SK-MEL-5 (cell line): ENCODE measurements at regions not wholly inside any gene's neighbourhood (a gene's known extent, or its start where the extent isn't known, plus 50 kb on each side); places are given as distances from the start of the nearest gene placed in this dataset.

Source experiments
- DNase-seq: peaks from one replicate; pipeline ENCODE4 v3.0.0-alpha.2; 2016; ENCODE audit warnings: low read depth, low spot score
- in situ Hi-C: cut with HindIII; loops from 2 replicates; pipeline ENCODE4 v1.10.0; 2016; ENCODE audit warnings: low sequenced_read_pairs, high pct_unique_total_duplicates, low pct_unique_long_range_greater_than_20kb

GRCh38 chr16:86045591-86045971 is 146.6 kb downstream of the IRF8 start:
- in situ Hi-C loops, result no loop called here
- DNase-seq, result no peak

DNA sequence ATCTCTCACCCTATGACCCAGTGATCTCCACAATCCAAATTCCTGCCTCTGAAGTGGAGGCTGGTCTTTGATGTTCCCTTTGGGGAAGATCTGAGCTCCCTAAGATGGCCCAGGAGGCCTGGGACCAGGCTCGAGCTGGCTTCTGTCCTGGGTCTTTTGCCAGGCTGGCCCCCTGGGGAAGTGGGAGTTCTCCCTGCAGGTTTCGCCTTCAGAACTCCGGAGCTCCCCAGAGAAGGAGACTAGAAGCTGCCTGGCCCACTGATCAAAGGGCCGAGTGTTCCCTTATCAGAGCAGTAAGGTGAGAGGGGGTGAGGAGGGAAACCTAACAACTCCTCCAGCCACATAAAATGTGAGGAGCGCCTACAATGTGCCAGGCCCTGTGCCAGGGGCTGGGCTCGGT is 147.1 kb downstream of the IRF8 start:
- in situ Hi-C loops, result no loop called here
- DNase-seq, result no peak

DNA sequence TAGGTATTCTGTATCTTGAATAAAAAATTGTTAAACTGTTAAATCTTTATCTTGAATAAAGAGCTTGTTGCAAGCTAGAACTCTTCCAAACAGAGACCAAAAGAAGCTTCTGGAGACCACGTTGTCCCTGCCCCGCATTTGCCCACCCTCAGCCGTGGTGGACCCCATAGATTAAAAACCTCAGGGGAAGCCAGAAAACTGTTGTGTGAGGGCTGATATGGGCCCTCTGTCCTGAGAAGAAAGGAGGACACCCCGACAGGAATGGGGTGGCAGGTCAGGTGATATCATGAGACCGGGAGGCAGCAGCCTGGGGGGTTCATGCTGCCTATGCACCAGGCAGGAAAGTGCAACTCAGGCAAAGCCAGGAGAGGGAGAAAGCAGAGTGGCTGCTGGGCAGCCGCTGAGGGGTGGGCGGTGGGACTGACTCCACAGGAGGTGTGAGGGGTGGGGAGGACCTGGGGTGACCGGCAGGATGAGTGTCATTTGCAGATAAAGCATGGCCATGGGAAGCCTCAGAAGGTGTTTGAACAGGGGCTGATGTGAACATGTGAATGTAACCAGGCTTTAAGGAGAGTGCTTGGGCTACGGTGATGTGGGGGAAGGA is 147.8 kb downstream of the IRF8 start:
- no peak for DNase-seq
- in situ Hi-C loops, result no loop called here

DNA sequence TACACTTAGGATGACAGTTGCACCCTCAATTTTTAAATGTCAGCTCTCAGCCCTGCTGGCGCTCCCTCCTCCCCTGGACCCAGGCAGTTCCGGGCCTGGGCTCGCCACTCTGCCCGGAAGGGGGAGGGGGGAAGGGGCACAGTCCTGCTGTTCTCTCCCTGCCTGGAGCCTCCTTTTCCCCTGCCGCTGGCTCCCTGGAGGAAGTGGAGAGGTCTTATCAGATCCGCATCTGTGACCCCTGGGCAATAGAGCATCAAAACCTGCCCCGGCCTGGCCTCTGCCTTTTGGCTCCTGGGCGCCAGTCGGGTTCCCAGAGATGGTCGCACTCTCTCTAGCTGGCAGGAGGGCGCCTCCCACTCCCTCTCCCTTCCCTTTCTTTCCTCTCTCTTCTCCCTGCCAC is 149.3 kb downstream of the IRF8 start:
- no peak for DNase-seq
- in situ Hi-C loops, result no loop called here

DNA sequence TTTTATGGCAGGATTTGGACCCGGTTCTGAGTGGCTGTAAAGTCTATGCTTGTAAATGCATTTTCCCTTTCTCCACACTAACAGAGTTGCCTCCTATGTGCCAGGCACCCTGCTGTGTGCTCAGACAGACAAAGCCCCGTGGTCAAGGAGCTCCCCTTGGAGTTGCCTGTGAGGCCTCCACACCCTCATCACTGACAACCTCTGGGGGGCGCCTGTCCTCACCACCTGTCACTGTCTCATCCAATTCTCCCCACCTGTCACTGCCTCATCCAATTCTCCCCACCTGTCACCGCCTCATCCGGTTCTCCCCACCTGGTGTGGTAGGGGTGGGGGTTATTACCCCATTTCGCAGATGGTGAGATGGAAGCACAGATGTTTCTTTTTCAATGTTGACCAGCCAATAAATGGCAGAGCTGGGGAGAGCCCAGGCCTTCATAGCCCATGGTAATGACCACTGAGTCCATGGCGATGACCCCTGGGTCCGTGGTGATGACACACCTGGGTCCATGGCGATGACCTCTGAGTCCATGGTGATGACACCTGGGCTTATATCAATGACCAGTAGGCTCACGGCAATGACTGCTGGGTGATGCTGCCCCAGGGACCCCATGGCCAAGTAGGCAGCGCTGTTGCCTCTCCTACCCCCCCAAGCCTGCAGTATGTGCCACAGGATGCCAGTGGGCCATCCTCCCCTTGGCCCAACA is 150.1 kb downstream of the IRF8 start:
- DNase-seq, result no peak
- in situ Hi-C loops, result no loop called here

DNA sequence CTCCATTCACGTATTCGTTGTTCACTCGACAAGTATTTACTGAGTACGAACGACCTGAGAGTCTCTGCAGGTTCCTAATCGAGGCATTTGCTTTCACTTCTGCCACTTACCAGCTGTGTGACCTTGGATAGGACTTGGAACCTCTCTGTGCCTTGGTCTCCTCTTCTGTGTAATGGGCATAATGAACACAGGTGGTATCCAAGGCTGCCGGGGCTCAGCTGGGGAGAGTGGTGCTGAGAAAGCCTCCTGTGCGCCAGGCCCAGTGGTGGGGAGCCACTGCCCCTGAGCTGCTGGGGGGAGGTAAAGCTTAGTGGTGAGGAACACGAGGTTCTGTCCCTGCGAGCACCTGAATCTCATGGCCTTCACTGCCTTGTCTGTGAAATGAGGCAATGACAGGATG is 150.7 kb downstream of the IRF8 start:
- in situ Hi-C loops, result no loop called here
- no peak for DNase-seq

GRCh38 chr16:86050111-86050510 is 151.1 kb downstream of the IRF8 start:
- no peak for DNase-seq
- in situ Hi-C loops, result no loop called here

- in situ Hi-C loops, result no loop called here
Measured at GRCh38 chr16:86050591-86051367, 151.8 kb downstream of the IRF8 start.

DNA sequence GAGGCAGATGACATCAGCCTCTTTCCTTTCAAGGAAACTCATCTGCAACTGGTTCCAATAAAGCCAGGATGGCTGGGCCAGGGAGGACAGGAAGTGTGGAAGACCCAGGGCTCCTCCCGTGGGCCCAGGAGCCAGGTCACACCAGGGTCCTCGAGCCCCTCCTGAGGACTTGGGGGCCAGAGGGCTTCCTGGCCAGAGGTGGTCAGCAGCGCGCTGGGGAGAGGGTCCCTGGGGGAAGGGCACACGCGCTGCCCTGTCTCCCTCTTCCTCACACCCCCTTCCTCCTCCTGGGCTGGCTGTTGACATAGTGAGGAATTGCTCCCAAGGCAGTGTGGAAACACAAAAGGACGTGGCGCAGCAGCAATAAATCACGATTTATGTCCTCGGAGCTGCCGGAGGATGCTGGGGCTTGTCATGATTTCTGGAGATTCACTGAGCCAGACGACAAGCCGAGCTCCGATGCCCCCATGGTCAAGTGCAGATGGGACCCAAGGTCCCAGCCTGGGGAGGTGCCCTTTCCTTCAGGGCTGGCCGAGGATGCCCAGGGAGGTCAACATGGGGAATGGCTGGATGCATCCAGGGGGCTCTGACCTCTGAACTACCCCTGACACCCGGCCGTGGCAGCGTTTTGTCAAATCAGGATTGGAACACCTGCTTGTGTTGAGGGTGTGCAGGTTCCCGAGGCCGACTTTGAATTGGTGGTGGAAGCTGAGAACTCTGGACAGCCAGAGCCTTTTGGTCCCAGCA is 152.6 kb downstream of the IRF8 start:
- in situ Hi-C loops, result no loop called here
- no peak for DNase-seq

More at GRCh38 chr16:86050591-86051367, 151.8 kb downstream of the IRF8 start:
- DNase-seq, result peak; percentile 67

DNA sequence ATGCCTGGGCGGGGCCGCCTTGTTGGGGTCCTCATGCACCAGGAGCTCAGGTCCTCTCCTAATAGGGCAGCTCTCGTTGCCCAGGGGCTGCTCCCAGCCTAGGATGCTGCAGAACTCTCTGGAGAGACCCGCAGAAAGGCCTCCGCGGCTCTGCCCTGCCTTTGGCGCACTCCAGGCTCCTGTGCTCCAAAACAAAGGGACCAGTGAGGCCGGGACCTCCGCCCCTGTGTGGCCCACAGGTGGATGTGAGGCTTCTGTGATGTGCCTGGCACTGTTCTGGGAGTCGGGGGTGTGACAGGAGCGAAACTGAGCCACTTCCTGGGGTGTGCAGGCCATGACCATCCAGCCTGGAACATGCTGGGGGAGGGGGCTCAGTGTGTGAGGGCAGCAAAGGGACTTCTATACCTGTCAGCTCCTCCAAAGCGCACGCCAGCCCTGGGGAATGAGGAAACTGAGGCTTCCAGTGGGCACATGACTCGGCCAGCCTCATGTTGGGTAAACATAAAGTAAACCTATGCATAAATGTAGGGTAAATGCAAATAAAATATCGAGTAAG is 153.2 kb downstream of the IRF8 start:
- DNase-seq, result no peak
- in situ Hi-C loops, result no loop called here

- in situ Hi-C loops, result no loop called here
- no peak for DNase-seq
Measured at GRCh38 chr16:86052926-86053325, 154.0 kb downstream of the IRF8 start.

DNA sequence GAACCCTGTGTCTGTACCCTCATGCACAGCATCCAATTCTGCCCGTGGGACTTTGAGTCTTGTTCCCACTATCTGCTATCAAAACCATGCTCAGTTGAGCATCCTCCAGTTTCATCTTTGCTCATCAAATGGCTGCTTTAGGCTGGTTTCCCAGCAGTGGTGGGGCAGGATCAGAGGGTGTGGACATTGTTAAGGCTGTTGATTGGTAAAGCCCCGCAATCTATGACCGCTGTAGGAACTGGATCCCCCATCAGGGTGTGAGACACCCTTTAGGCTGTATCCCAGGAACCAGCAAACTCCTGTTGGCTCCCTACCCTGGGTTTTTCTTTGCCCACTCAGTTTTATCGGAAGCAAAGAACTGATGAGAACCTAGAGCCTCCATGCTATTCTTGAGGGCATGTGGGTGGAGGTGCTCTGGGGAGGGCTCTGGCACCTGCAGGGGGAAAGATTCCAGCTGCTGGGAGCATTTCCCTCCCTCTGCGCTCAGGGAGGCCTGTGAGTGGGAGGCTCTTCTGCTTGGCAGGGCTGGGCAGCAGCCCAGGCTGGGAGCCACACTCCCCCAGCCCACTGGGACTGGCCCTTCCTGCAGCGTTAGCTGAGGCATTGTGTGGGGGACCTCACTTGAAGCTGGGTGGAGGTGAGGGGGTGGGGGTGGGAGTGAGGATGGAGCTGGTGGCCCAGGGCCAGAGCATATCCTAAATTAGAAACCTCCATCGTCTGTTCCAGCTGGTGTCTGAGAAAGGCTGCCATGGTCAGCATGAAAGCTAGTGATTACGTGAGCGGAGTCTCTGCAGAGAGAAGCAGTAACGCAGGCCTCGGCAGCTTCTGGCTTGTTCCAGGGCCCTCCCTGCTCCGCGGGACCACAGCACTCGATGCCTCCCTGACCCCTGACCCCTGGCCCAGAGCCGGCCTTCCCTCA is 160.6 kb downstream of the IRF8 start:
- in situ Hi-C loops, result no loop called here
- DNase-seq, result no peak

GRCh38 chr16:86060381-86061317 is 161.7 kb downstream of the IRF8 start:
- DNase-seq, result no peak
- in situ Hi-C loops, result no loop called here

DNA sequence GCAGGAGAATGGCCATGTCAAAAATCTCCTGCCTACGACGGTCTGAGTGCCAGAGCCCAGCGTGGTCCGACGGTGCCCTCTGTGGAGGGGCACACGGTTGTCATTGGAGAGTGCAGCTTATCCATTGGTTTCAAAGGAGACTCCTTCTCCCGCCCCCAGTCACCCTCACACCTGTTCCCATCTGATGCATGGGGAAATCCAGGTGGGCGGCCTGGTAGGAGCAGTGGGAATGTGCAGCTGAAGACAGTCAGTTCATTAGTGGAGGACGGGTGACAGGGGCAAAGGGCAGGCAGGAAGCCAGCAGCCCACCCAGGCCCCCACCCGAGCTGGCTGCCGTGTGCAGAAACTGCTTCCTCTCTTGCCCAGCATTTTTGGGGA is 162.3 kb downstream of the IRF8 start:
- DNase-seq, result no peak
- in situ Hi-C loops, result no loop called here

DNA sequence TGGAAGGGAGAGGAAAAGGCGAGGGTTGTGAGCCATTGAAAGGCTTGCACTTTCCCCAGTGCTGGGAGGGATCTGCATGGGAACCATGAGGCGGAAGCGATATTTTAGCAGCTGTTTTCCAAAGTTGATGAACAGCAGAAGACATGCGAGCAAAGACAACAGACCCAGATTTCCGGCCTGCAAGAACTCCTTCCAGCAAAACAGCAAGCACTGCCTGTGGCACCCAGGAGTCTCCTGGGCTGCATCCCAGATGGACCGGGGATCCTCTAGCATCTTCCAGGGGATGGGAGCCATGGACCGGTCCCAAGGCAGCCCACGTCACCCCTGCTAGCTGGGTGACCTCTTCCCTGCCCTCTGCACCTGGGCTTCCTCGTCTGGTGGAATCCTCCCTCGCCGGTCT is 162.8 kb downstream of the IRF8 start:
- no peak for DNase-seq
- in situ Hi-C loops, result no loop called here

- in situ Hi-C loops, result no loop called here
- DNase-seq, result no peak
Measured at GRCh38 chr16:86062271-86062965, 163.5 kb downstream of the IRF8 start.
